ENCODE measurements at regions not wholly inside any gene's neighbourhood (a gene's known extent, or its start where the extent isn't known, plus 50 kb on each side); places are given as distances from the start of the nearest gene placed in this dataset.
"Not testable (repeated sequence)": the region's sequence is repeated elsewhere in the genome, so short reads cannot be mapped to it uniquely, and the experiment has no call there.

GRCh38 chr10:8254350-8254749, 199.9 kb downstream of the GATA3 start:
- no peak for DNase-seq (ENCODE audit: low spot score in 2 of 2)
- H3K27ac Mint-ChIP-seq = no peak overlapping the region
- H3K4me1 Mint-ChIP-seq = no peaks in the 10 kb centered on the region
- no peak for ATAC-seq (ENCODE audit: low read depth)
- peaks cover 1% of the 10 kb centered on the region for H3K9me3 Mint-ChIP-seq
- no peak overlapping the region for H3K4me3 Mint-ChIP-seq
- no peaks in the 10 kb centered on the region for H3K36me3 Mint-ChIP-seq
- H3K27me3 Mint-ChIP-seq = peaks cover 2% of the 10 kb centered on the region

- no peak overlapping the region for H3K27ac Mint-ChIP-seq
- no peak for DNase-seq (ENCODE audit: low spot score in 2 of 2)
- H3K9me3 Mint-ChIP-seq = peaks cover 1% of the 10 kb centered on the region
- H3K36me3 Mint-ChIP-seq = no peaks in the 10 kb centered on the region
- peaks cover 2% of the 10 kb centered on the region for H3K27me3 Mint-ChIP-seq
- no peak for ATAC-seq (ENCODE audit: low read depth)
- no peaks in the 10 kb centered on the region for H3K4me1 Mint-ChIP-seq
- no peak overlapping the region for H3K4me3 Mint-ChIP-seq
Measured at GRCh38 chr10:8255301-8255700, 200.8 kb downstream of the GATA3 start.

GRCh38 chr10:8260645-8261044, 206.2 kb downstream of the GATA3 start:
- H3K4me1 Mint-ChIP-seq = no peaks in the 10 kb centered on the region
- no peaks in the 10 kb centered on the region for H3K36me3 Mint-ChIP-seq
- peaks cover 9% of the 10 kb centered on the region for H3K9me3 Mint-ChIP-seq
- no peak for ATAC-seq (ENCODE audit: low read depth)
- H3K27ac Mint-ChIP-seq = no peak overlapping the region
- H3K4me3 Mint-ChIP-seq = no peak overlapping the region
- no peak for DNase-seq (ENCODE audit: low spot score in 2 of 2)
- peaks cover 6% of the 10 kb centered on the region for H3K27me3 Mint-ChIP-seq

- no peaks in the 10 kb centered on the region for H3K36me3 Mint-ChIP-seq
- no peak overlapping the region for H3K27ac Mint-ChIP-seq
- no peaks in the 10 kb centered on the region for H3K4me1 Mint-ChIP-seq
- peaks cover 9% of the 10 kb centered on the region for H3K9me3 Mint-ChIP-seq
- ATAC-seq (ENCODE audit: low read depth) = no peak
- H3K4me3 Mint-ChIP-seq = no peak overlapping the region
- no peak for DNase-seq (ENCODE audit: low spot score in 2 of 2)
- peaks cover 6% of the 10 kb centered on the region for H3K27me3 Mint-ChIP-seq
Measured at GRCh38 chr10:8262317-8262716, 207.8 kb downstream of the GATA3 start.

GRCh38 chr10:8269976-8270375, 215.5 kb downstream of the GATA3 start:
- Mint-ChIP-seq H3K4me1 (no peaks in the 10 kb centered on the region), H3K9me3 (peaks cover 2% of the 10 kb centered on the region), H3K4me3 (no peak overlapping the region), H3K27me3 (peaks cover 4% of the 10 kb centered on the region), H3K27ac (no peak overlapping the region), H3K36me3 (no peaks in the 10 kb centered on the region)
- DNase-seq (ENCODE audit: low spot score in 2 of 2) (no peak), ATAC-seq (ENCODE audit: low read depth) (no peak)

GRCh38 chr10:8272794-8273425, 218.4 kb downstream of the GATA3 start:
- peaks cover 2% of the 10 kb centered on the region for H3K9me3 Mint-ChIP-seq
- DNase-seq (ENCODE audit: low spot score in 2 of 2) = no peak
- ATAC-seq (ENCODE audit: low read depth) = no peak
- no peak overlapping the region for H3K27ac Mint-ChIP-seq
- H3K27me3 Mint-ChIP-seq = peaks cover 4% of the 10 kb centered on the region
- no peaks in the 10 kb centered on the region for H3K4me1 Mint-ChIP-seq
- no peak overlapping the region for H3K4me3 Mint-ChIP-seq
- H3K36me3 Mint-ChIP-seq = no peaks in the 10 kb centered on the region

- Mint-ChIP-seq H3K4me1 (no peaks in the 10 kb centered on the region), H3K27ac (no peak overlapping the region), H3K9me3 (peaks cover 2% of the 10 kb centered on the region), H3K4me3 (no peak overlapping the region), H3K36me3 (no peaks in the 10 kb centered on the region), H3K27me3 (peaks cover 4% of the 10 kb centered on the region)
- DNase-seq (ENCODE audit: low spot score in 2 of 2) (no peak), ATAC-seq (ENCODE audit: low read depth) (no peak)
Measured at GRCh38 chr10:8273749-8274148, 219.3 kb downstream of the GATA3 start.

- H3K4me1 Mint-ChIP-seq = no peaks in the 10 kb centered on the region
- H3K27me3 Mint-ChIP-seq = peaks cover 6% of the 10 kb centered on the region
- no peak for DNase-seq (ENCODE audit: low spot score in 2 of 2)
- no peaks in the 10 kb centered on the region for H3K36me3 Mint-ChIP-seq
- H3K27ac Mint-ChIP-seq = no peak overlapping the region
- peaks cover 2% of the 10 kb centered on the region for H3K9me3 Mint-ChIP-seq
- ATAC-seq (ENCODE audit: low read depth) = no peak
- no peak overlapping the region for H3K4me3 Mint-ChIP-seq
Measured at GRCh38 chr10:8275911-8276310, 221.4 kb downstream of the GATA3 start.

- peaks cover 2% of the 10 kb centered on the region for H3K9me3 Mint-ChIP-seq
- no peak overlapping the region for H3K27ac Mint-ChIP-seq
Measured at GRCh38 chr10:8278099-8278498, 223.6 kb downstream of the GATA3 start.

GRCh38 chr10:8279598-8279997, 225.1 kb downstream of the GATA3 start:
- no peak overlapping the region for H3K27ac Mint-ChIP-seq
- no peaks in the 10 kb centered on the region for H3K36me3 Mint-ChIP-seq
- DNase-seq (ENCODE audit: low spot score in 2 of 2) (no peak), ATAC-seq (ENCODE audit: low read depth) (no peak)
- no peak overlapping the region for H3K4me3 Mint-ChIP-seq
- H3K4me1 Mint-ChIP-seq = no peaks in the 10 kb centered on the region
- peaks cover 4% of the 10 kb centered on the region for H3K27me3 Mint-ChIP-seq
- no peaks in the 10 kb centered on the region for H3K9me3 Mint-ChIP-seq

More at GRCh38 chr10:8278099-8278498, 223.6 kb downstream of the GATA3 start:
- Mint-ChIP-seq H3K36me3 (no peaks in the 10 kb centered on the region), H3K4me3 (no peak overlapping the region), H3K4me1 (no peaks in the 10 kb centered on the region), H3K27me3 (peaks cover 6% of the 10 kb centered on the region)
- ATAC-seq (ENCODE audit: low read depth) (no peak), DNase-seq (ENCODE audit: low spot score in 2 of 2) (no peak)

GRCh38 chr10:8280946-8281345, 226.5 kb downstream of the GATA3 start:
- H3K9me3 Mint-ChIP-seq = no peaks in the 10 kb centered on the region

GRCh38 chr10:8282340-8282739, 227.9 kb downstream of the GATA3 start:
- Mint-ChIP-seq H3K27me3 (peaks cover 2% of the 10 kb centered on the region), H3K27ac (no peak overlapping the region), H3K36me3 (no peaks in the 10 kb centered on the region), H3K9me3 (peaks cover 2% of the 10 kb centered on the region), H3K4me1 (no peaks in the 10 kb centered on the region), H3K4me3 (no peak overlapping the region)
- DNase-seq (ENCODE audit: low spot score in 2 of 2) (no peak), ATAC-seq (ENCODE audit: low read depth) (no peak)

More at GRCh38 chr10:8280946-8281345, 226.5 kb downstream of the GATA3 start:
- Mint-ChIP-seq H3K27me3 (peaks cover 2% of the 10 kb centered on the region), H3K4me1 (no peaks in the 10 kb centered on the region), H3K4me3 (no peak overlapping the region), H3K36me3 (no peaks in the 10 kb centered on the region), H3K27ac (no peak overlapping the region)
- ATAC-seq (ENCODE audit: low read depth) (no peak), DNase-seq (ENCODE audit: low spot score in 2 of 2) (no peak)

- no peaks in the 10 kb centered on the region for H3K36me3 Mint-ChIP-seq
- DNase-seq (ENCODE audit: low spot score in 2 of 2) (no peak), ATAC-seq (ENCODE audit: low read depth) (no peak)
- no peaks in the 10 kb centered on the region for H3K4me1 Mint-ChIP-seq
- peaks cover 2% of the 10 kb centered on the region for H3K9me3 Mint-ChIP-seq
- H3K27me3 Mint-ChIP-seq = peaks cover 2% of the 10 kb centered on the region
- no peak overlapping the region for H3K27ac Mint-ChIP-seq
- no peak overlapping the region for H3K4me3 Mint-ChIP-seq
Measured at GRCh38 chr10:8283166-8283905, 228.8 kb downstream of the GATA3 start.

- no peaks in the 10 kb centered on the region for H3K4me1 Mint-ChIP-seq
- ATAC-seq (ENCODE audit: low read depth) (no peak), DNase-seq (ENCODE audit: low spot score in 2 of 2) (no peak)
- H3K9me3 Mint-ChIP-seq = peaks cover 2% of the 10 kb centered on the region
- H3K27ac Mint-ChIP-seq = no peak overlapping the region
- no peak overlapping the region for H3K4me3 Mint-ChIP-seq
- H3K27me3 Mint-ChIP-seq = peaks cover 2% of the 10 kb centered on the region
- no peaks in the 10 kb centered on the region for H3K36me3 Mint-ChIP-seq
Measured at GRCh38 chr10:8283986-8284385, 229.5 kb downstream of the GATA3 start.

- H3K9me3 Mint-ChIP-seq; H3K4me1 Mint-ChIP-seq; H3K27me3 Mint-ChIP-seq; H3K27ac Mint-ChIP-seq; ATAC-seq (ENCODE audit: low read depth); H3K36me3 Mint-ChIP-seq; H3K4me3 Mint-ChIP-seq; DNase-seq (ENCODE audit: low spot score in 2 of 2): not testable (repeated sequence)
Measured at GRCh38 chr10:8285970-8286369, 231.5 kb downstream of the GATA3 start.

All from memory B cell (primary cell).